HEK293 (cell line): ENCODE measurements at regions not wholly inside any gene's neighbourhood (a gene's known extent, or its start where the extent isn't known, plus 50 kb on each side); places are given as distances from the start of the nearest gene placed in this dataset.

Experiments
- CTCF ChIA-PET: fragments of 350-600 bp; formaldehyde crosslinking; extraction: SDS; loops from one replicate; lab custom pipeline; 2021; ENCODE audit warnings: antibody characterized with exemption; lab: Yijun Ruan, JAX
- POLR2A ChIA-PET: fragments of 300-600 bp; formaldehyde crosslinking; extraction: SDS; loops from one replicate; lab custom pipeline; 2020; ENCODE audit warnings: antibody characterized with exemption, inconsistent platforms; lab: Yijun Ruan, JAX
- H3K27ac ChIP-seq: fragments of 200-500 bp; sonication (Bioruptor generic); 2 replicates; pipeline ENCODE4 v1.5.1; 2014; ENCODE audit warnings: low read depth, low read length, control low read depth, inconsistent platforms; ENCODE audit errors: extremely low read depth
- H3K36me3 ChIP-seq, 2 experiments: fragments of 200-500 bp in 1 of 2; sonication (Bioruptor generic) in 1 of 2; 1 replicate in 1 of 2; 2 replicates in 1 of 2; pipeline ENCODE4 v1.5.1; 2014 to 2017; ENCODE audit warnings: inconsistent platforms in 2 of 2, low read length in 2 of 2; ENCODE audit not compliant: control insufficient read depth in 2 of 2, insufficient read depth in 1 of 2
- H3K4me1 ChIP-seq: fragments of 200-500 bp; sonication (Bioruptor generic); 2 replicates; pipeline ENCODE4 v1.5.1; 2014; ENCODE audit warnings: mild to moderate bottlenecking, low read length, inconsistent platforms; ENCODE audit not compliant: control insufficient read depth, insufficient read depth
- H3K4me3 ChIP-seq: 2 replicates; pipeline ENCODE4 v1.5.1; 2011; ENCODE audit warnings: low read depth, mild to moderate bottlenecking, control low read depth, low read length, moderate library complexity
- H3K9me3 ChIP-seq: fragments of 200-500 bp; sonication (Bioruptor generic); 2 replicates; pipeline ENCODE4 v1.5.1; 2014; ENCODE audit warnings: low read depth, low read length, inconsistent platforms; ENCODE audit not compliant: control insufficient read depth, insufficient read depth
- BCL11A ChIP-seq: fragments of 450-650 bp; formaldehyde crosslinking; IDR thresholded peaks from 2 replicates; pipeline ENCODE4 v1.5.1; 2016; ENCODE audit warnings: low read depth, missing biosample characterization, missing genetic modification characterization
- FEZF1 ChIP-seq: fragments of 450-650 bp; formaldehyde crosslinking; IDR thresholded peaks from 2 replicates; pipeline ENCODE4 v1.5.1; 2016; ENCODE audit warnings: missing biosample characterization, missing genetic modification characterization
- GLI2 ChIP-seq: fragments of 450-650 bp; formaldehyde crosslinking; IDR thresholded peaks from 2 replicates; pipeline ENCODE4; 2017; ENCODE audit warnings: missing biosample characterization, missing genetic modification characterization, low read depth, borderline replicate concordance
- GLI4 ChIP-seq: fragments of 450-650 bp; formaldehyde crosslinking; IDR thresholded peaks from 2 replicates; pipeline ENCODE4 v1.5.1; 2016; ENCODE audit warnings: missing biosample characterization, missing genetic modification characterization
- GLIS1 ChIP-seq: fragments of 450-650 bp; formaldehyde crosslinking; IDR thresholded peaks from 2 replicates; pipeline ENCODE4 v1.5.1; 2016; ENCODE audit warnings: missing biosample characterization, missing genetic modification characterization
- INSM2 ChIP-seq: fragments of 450-650 bp; formaldehyde crosslinking; IDR thresholded peaks from 2 replicates; pipeline ENCODE4 v1.5.1; 2016; ENCODE audit warnings: missing biosample characterization, missing genetic modification characterization
- SCRT1 ChIP-seq: fragments of 450-650 bp; formaldehyde crosslinking; IDR thresholded peaks from 2 replicates; pipeline ENCODE4 v1.5.1; 2016; ENCODE audit warnings: missing biosample characterization, missing genetic modification characterization, borderline replicate concordance
- TRIM28 ChIP-seq: IDR thresholded peaks from 2 replicates; pipeline ENCODE4 v1.6.1; 2011; ENCODE audit warnings: low read length, control low read depth, borderline replicate concordance
- ZFP41 ChIP-seq: fragments of 450-650 bp; formaldehyde crosslinking; IDR thresholded peaks from 2 replicates; pipeline ENCODE4 v1.5.1; 2016; ENCODE audit warnings: missing biosample characterization, missing genetic modification characterization, borderline replicate concordance
- ZNF121 ChIP-seq: fragments of 450-650 bp; formaldehyde crosslinking; IDR thresholded peaks from 2 replicates; pipeline ENCODE4 v1.5.1; 2016; ENCODE audit warnings: missing biosample characterization, missing genetic modification characterization
- ZNF335 ChIP-seq: fragments of 450-650 bp; formaldehyde crosslinking; conservative IDR thresholded peaks from 2 replicates; pipeline ENCODE4 v1.5.1; 2016; ENCODE audit warnings: missing biosample characterization, missing genetic modification characterization
- ZNF366 ChIP-seq: fragments of 450-650 bp; formaldehyde crosslinking; conservative IDR thresholded peaks from 2 replicates; pipeline ENCODE4 v1.5.1; 2016; ENCODE audit warnings: missing biosample characterization, missing genetic modification characterization
- ZNF398 ChIP-seq: fragments of 450-650 bp; formaldehyde crosslinking; IDR thresholded peaks from 2 replicates; pipeline ENCODE4 v1.5.1; 2017; ENCODE audit warnings: missing biosample characterization, missing genetic modification characterization
- ZNF488 ChIP-seq: fragments of 450-650 bp; formaldehyde crosslinking; IDR thresholded peaks from 2 replicates; pipeline ENCODE4 v1.5.1; 2016; ENCODE audit warnings: missing biosample characterization, missing genetic modification characterization
- ZNF571 ChIP-seq: fragments of 450-650 bp; formaldehyde crosslinking; IDR thresholded peaks from 2 replicates; pipeline ENCODE4 v1.5.0; 2017; ENCODE audit warnings: missing biosample characterization, missing genetic modification characterization
- ZNF747 ChIP-seq: fragments of 450-650 bp; formaldehyde crosslinking; IDR thresholded peaks from 2 replicates; pipeline ENCODE4 v1.5.1; 2016; ENCODE audit warnings: missing biosample characterization, missing genetic modification characterization
- ZSCAN23 ChIP-seq: fragments of 450-650 bp; formaldehyde crosslinking; IDR thresholded peaks from 2 replicates; pipeline ENCODE4 v1.5.1; 2016; ENCODE audit warnings: missing biosample characterization, missing genetic modification characterization

GRCh38 chr4:3657902-3658529 is 108.2 kb upstream of the ADRA2C start:
- peak; percentile 8; the same call in 1 of the 2 replicates for TF ChIP-seq GLIS1 (tag by site-specific recombination)
- TF ChIP-seq GLI4 (tag by site-specific recombination) = no peak
- TF ChIP-seq ZNF571 (tag by site-specific recombination) = no peak
- TF ChIP-seq INSM2 (tag by site-specific recombination) = no peak
- TF ChIP-seq ZSCAN23 = no peak
- TF ChIP-seq ZNF121 (tag by site-specific recombination) = no peak
- no peak for TF ChIP-seq TRIM28
- TF ChIP-seq ZNF747 (tag by site-specific recombination) = no peak
- TF ChIP-seq ZNF366 (tag by site-specific recombination) = no peak
- no peak for TF ChIP-seq BCL11A (tag by site-specific recombination)
- TF ChIP-seq ZNF335 (tag by site-specific recombination) = 0 out of 2 replicates have a peak, but pooled peaks have one; percentile 31
- no peak for TF ChIP-seq FEZF1 (tag by site-specific recombination)
- TF ChIP-seq SCRT1 (tag by site-specific recombination) = no peak
- no peak for TF ChIP-seq ZFP41 (tag by site-specific recombination)
- no peak for TF ChIP-seq GLI2
- ChIA-PET POLR2A (no interaction called here), CTCF (no interaction called here)
- Histone ChIP-seq H3K36me3 (no peaks in the 10 kb centered on the region), H3K4me1 (no peaks in the 10 kb centered on the region), H3K27ac (no peak overlapping the region), H3K4me3 (no peak overlapping the region), H3K9me3 (no peaks in the 10 kb centered on the region)

- TF ChIP-seq ZNF488 (tag by site-specific recombination) = no peak
- peak; percentile 77 for TF ChIP-seq GLIS1 (tag by site-specific recombination)
- TF ChIP-seq ZNF398 (tag by site-specific recombination) = 0 out of 2 replicates have a peak, but pooled peaks have one; percentile 18
- Histone ChIP-seq H3K36me3 (no peaks in the 10 kb centered on the region), H3K27ac (no peak overlapping the region), H3K9me3 (no peaks in the 10 kb centered on the region), H3K4me3 (no peak overlapping the region), H3K4me1 (no peaks in the 10 kb centered on the region)
- POLR2A ChIA-PET = no interaction called here
- CTCF ChIA-PET = no interaction called here
Observed at GRCh38 chr4:3656416-3657356, 109.5 kb upstream of the ADRA2C start.
